ENCODE measurements at regions not wholly inside any gene's neighbourhood (a gene's known extent, or its start where the extent isn't known, plus 50 kb on each side); places are given as distances from the start of the nearest gene placed in this dataset.
"Not testable (repeated sequence)": the region's sequence is repeated elsewhere in the genome, so short reads cannot be mapped to it uniquely, and the experiment has no call there.

GRCh38 chr10:45056806-45057205 lies 56.1 kb downstream of the ZNF22 start:
- intact Hi-C loops (cut with DNase I; ENCODE audit: low total_unique reads); H3K36me3 ChIP-seq (ENCODE audit: low read depth, missing control alignments); H3K4me1 ChIP-seq; H3K27me3 ChIP-seq; DNase-seq; H3K9me3 ChIP-seq; H3K27ac ChIP-seq; H3K4me3 ChIP-seq: not testable (repeated sequence)
- WGBS, 2 donors: 100% methylated on average over 1 of the region's 1 CpG

GRCh38 chr10:45058580-45058979 lies 57.9 kb downstream of the ZNF22 start:
- 59 to 60% methylated on average over 1 of the region's 1 CpG for WGBS, 2 donors
- intact Hi-C loops (cut with DNase I; ENCODE audit: low total_unique reads): no loop called here
- Histone ChIP-seq H3K36me3 (ENCODE audit: low read depth, missing control alignments) (no peaks in the 10 kb centered on the region), H3K4me1 (no peaks in the 10 kb centered on the region), H3K9me3 (no peaks in the 10 kb centered on the region), H3K27ac (no peak overlapping the region), H3K27me3 (no peaks in the 10 kb centered on the region), H3K4me3 (no peak overlapping the region)
- DNase-seq: no peak
- TF ChIP-seq POLR2A (IDR thresholded peaks at IDR 0.05) (no peak), CTCF (IDR thresholded peaks at IDR 0.05) (no peak)

- Histone ChIP-seq H3K36me3 (ENCODE audit: low read depth, missing control alignments) (no peaks in the 10 kb centered on the region), H3K4me3 (no peak overlapping the region), H3K27ac (no peak overlapping the region), H3K4me1 (no peaks in the 10 kb centered on the region), H3K9me3 (no peaks in the 10 kb centered on the region), H3K27me3 (no peaks in the 10 kb centered on the region)
- no peak for TF ChIP-seq POLR2A (IDR thresholded peaks at IDR 0.05)
- no peak for TF ChIP-seq CTCF (IDR thresholded peaks at IDR 0.05)
- no peak for DNase-seq
- WGBS, 2 donors: 95 to 96% methylated on average over 4 of the region's 4 CpGs
- intact Hi-C loops (cut with DNase I; ENCODE audit: low total_unique reads): no loop called here
Measured at GRCh38 chr10:45058992-45059561, 58.4 kb downstream of the ZNF22 start.

- Histone ChIP-seq H3K4me1 (no peaks in the 10 kb centered on the region), H3K27me3 (no peaks in the 10 kb centered on the region), H3K4me3 (no peak overlapping the region), H3K36me3 (ENCODE audit: low read depth, missing control alignments) (no peaks in the 10 kb centered on the region), H3K9me3 (no peaks in the 10 kb centered on the region), H3K27ac (no peak overlapping the region)
- TF ChIP-seq CTCF (IDR thresholded peaks at IDR 0.05) (no peak), POLR2A (IDR thresholded peaks at IDR 0.05) (no peak)
- DNase-seq: no peak
- WGBS, 2 donors: 92 to 100% methylated on average over 2 of the region's 2 CpGs
- intact Hi-C loops (cut with DNase I; ENCODE audit: low total_unique reads): no loop called here
Measured at GRCh38 chr10:45059632-45060031, 58.9 kb downstream of the ZNF22 start.

- DNase-seq: no peak
- TF ChIP-seq POLR2A (IDR thresholded peaks at IDR 0.05): no peak
- no peak for TF ChIP-seq CTCF (IDR thresholded peaks at IDR 0.05)
- Histone ChIP-seq H3K27ac (no peak overlapping the region), H3K27me3 (no peaks in the 10 kb centered on the region), H3K36me3 (ENCODE audit: low read depth, missing control alignments) (no peaks in the 10 kb centered on the region), H3K4me3 (no peak overlapping the region), H3K4me1 (no peaks in the 10 kb centered on the region), H3K9me3 (no peaks in the 10 kb centered on the region)
- intact Hi-C loops (cut with DNase I; ENCODE audit: low total_unique reads): no loop called here
- WGBS, 2 donors: 70 to 73% methylated on average over 8 of the region's 8 CpGs
Measured at GRCh38 chr10:45061982-45062381, 61.3 kb downstream of the ZNF22 start.

Data from testis (tissue), 2 donors.